WTC11 (cell line): ENCODE measurements at regions not wholly inside any gene's neighbourhood (a gene's known extent, or its start where the extent isn't known, plus 50 kb on each side); places are given as distances from the start of the nearest gene placed in this dataset.

Experiments used
- ATAC-seq: fragments of 200-7000 bp; cut with Tn5 transposase; 2 replicates; pipeline ENCODE4 v1.10.0; 2021; ENCODE audit warnings: mild to moderate bottlenecking, moderate library complexity
- CTCF ChIA-PET: fragments of 300-600 bp; sonication (Branson Sonifier 250); formaldehyde crosslinking; loops from one replicate; lab custom pipeline; 2021; ENCODE audit warnings: antibody characterized with exemption; lab: Charles Lee
- POLR2A ChIA-PET: fragments of 350-600 bp; sonication (Branson Sonifier 250); formaldehyde crosslinking; loops from one replicate; lab custom pipeline; 2021; ENCODE audit warnings: antibody characterized with exemption; lab: Charles Lee
- DNase-seq: peaks from one replicate; pipeline ENCODE4 v3.0.0; 2021; ENCODE audit warnings: low spot score
- H3K27ac Mint-ChIP-seq: 2 replicates; pipeline ENCODE4 v1.8.0; 2021; ENCODE audit warnings: mixed read lengths
- H3K27me3 Mint-ChIP-seq: 2 replicates; pipeline ENCODE4 v1.8.0; 2021; ENCODE audit warnings: low read depth, mild to moderate bottlenecking, moderate library complexity, mixed read lengths
- H3K36me3 Mint-ChIP-seq: 2 replicates; pipeline ENCODE4 v1.8.0; 2021; ENCODE audit warnings: mixed read lengths
- H3K4me1 Mint-ChIP-seq: 2 replicates; pipeline ENCODE4 v1.8.0; 2022; ENCODE audit warnings: mixed read lengths
- H3K4me3 Mint-ChIP-seq: 2 replicates; pipeline ENCODE4 v1.8.0; 2021; ENCODE audit warnings: mild to moderate bottlenecking, moderate library complexity, mixed read lengths
- H3K9me3 Mint-ChIP-seq: 2 replicates; pipeline ENCODE4 v1.8.0; 2021; ENCODE audit warnings: mixed read lengths
- ATF1 ChIP-seq: sonication (generic); formaldehyde crosslinking; IDR thresholded peaks from 2 replicates; pipeline ENCODE4 v1.8.1; 2023; ENCODE audit warnings: mild to moderate bottlenecking, moderate library complexity, missing genetic modification reagents
- ATF6 ChIP-seq: sonication (generic); formaldehyde crosslinking; IDR thresholded peaks from 2 replicates; pipeline ENCODE4 v1.8.1; 2023; ENCODE audit warnings: mild to moderate bottlenecking, missing genetic modification reagents
- CTCF ChIP-seq: fragments of 200-600 bp; IDR thresholded peaks from 2 replicates; pipeline ENCODE4 v1.8.0; 2022; ENCODE audit warnings: antibody characterized with exemption
- EMX1 ChIP-seq: fragments of 250-450 bp; sonication (Bioruptor Pico); IDR thresholded peaks from 2 replicates; pipeline ENCODE4 v1.8.0; 2021; ENCODE audit warnings: mild to moderate bottlenecking
- ETV6 ChIP-seq: sonication (generic); formaldehyde crosslinking; IDR thresholded peaks from 2 replicates; pipeline ENCODE4 v1.8.1; 2022; ENCODE audit warnings: mild to moderate bottlenecking, missing genetic modification reagents
- FOXJ3 ChIP-seq: sonication (generic); formaldehyde crosslinking; IDR thresholded peaks from 2 replicates; pipeline ENCODE4 v1.9.0; 2021; ENCODE audit warnings: missing genetic modification reagents, mild to moderate bottlenecking, borderline replicate concordance
- IRF1 ChIP-seq: sonication (generic); formaldehyde crosslinking; IDR thresholded peaks from 2 replicates; pipeline ENCODE4 v1.8.0; 2023; ENCODE audit warnings: missing genetic modification reagents
- JAZF1 ChIP-seq: fragments of 250-450 bp; sonication (Bioruptor Pico); IDR thresholded peaks from 2 replicates; pipeline ENCODE4 v1.9.0; 2021; ENCODE audit warnings: moderate library complexity, mild to moderate bottlenecking, inconsistent platforms
- JUN ChIP-seq: sonication (generic); formaldehyde crosslinking; IDR thresholded peaks from 2 replicates; pipeline ENCODE4 v1.8.0; 2023; ENCODE audit warnings: mild to moderate bottlenecking, missing genetic modification reagents
- KAT7 ChIP-seq: sonication (generic); formaldehyde crosslinking; IDR thresholded peaks from 2 replicates; pipeline ENCODE4 v1.8.1; 2023; ENCODE audit warnings: missing genetic modification reagents, mild to moderate bottlenecking, borderline replicate concordance
- MLX ChIP-seq: sonication (generic); formaldehyde crosslinking; IDR thresholded peaks from 2 replicates; pipeline ENCODE4 v1.8.1; 2023; ENCODE audit warnings: mild to moderate bottlenecking, missing genetic modification reagents, moderate library complexity
- NR1H2 ChIP-seq: sonication (generic); formaldehyde crosslinking; IDR thresholded peaks from 2 replicates; pipeline ENCODE4 v1.9.0; 2021; ENCODE audit warnings: mild to moderate bottlenecking, moderate library complexity, missing genetic modification reagents
- USF1 ChIP-seq: sonication (generic); formaldehyde crosslinking; IDR thresholded peaks from 2 replicates; pipeline ENCODE4 v1.8.0; 2022; ENCODE audit warnings: mild to moderate bottlenecking, missing genetic modification reagents
- USF2 ChIP-seq: sonication (generic); formaldehyde crosslinking; IDR thresholded peaks from 2 replicates; pipeline ENCODE4 v1.8.1; 2023; ENCODE audit warnings: mild to moderate bottlenecking, missing genetic modification reagents, moderate library complexity
- ZNF425 ChIP-seq: fragments of 250-450 bp; sonication (Bioruptor Pico); conservative IDR thresholded peaks from 2 replicates; pipeline ENCODE4 v1.9.0; 2021; ENCODE audit warnings: mild to moderate bottlenecking
- ZSCAN18 ChIP-seq: fragments of 250-450 bp; sonication (Bioruptor Pico); IDR thresholded peaks from 2 replicates; pipeline ENCODE4 v2.1.2; 2022; ENCODE audit warnings: mild to moderate bottlenecking, moderate library complexity

GRCh38 chr13:34478376-34478775 lies 463.7 kb upstream of the NBEA start:
- ATAC-seq, result no peak
- Mint-ChIP-seq H3K27me3 (no peaks in the 10 kb centered on the region), H3K27ac (no peak overlapping the region), H3K4me1 (no peaks in the 10 kb centered on the region), H3K9me3 (no peaks in the 10 kb centered on the region)
- DNase-seq, result no peak
- POLR2A ChIA-PET, result no interaction called here
- no peak for TF ChIP-seq JAZF1 (CRISPR knock-in tag)
- no peak for TF ChIP-seq USF2 (CRISPR knock-in tag)
- TF ChIP-seq ZSCAN18 (CRISPR knock-in tag), result no peak
- TF ChIP-seq EMX1 (CRISPR knock-in tag), result no peak
- no peak for TF ChIP-seq ZNF425 (CRISPR knock-in tag)
- no peak for TF ChIP-seq ATF1
- TF ChIP-seq NR1H2 (CRISPR knock-in tag), result no peak
- TF ChIP-seq MLX (CRISPR knock-in tag), result no peak
- no peak for TF ChIP-seq FOXJ3 (CRISPR knock-in tag)
- no peak for TF ChIP-seq ATF6 (CRISPR knock-in tag)
- TF ChIP-seq KAT7, result no peak
- no peak for TF ChIP-seq USF1
- no peak for TF ChIP-seq CTCF
- TF ChIP-seq IRF1, result no peak
- no peak for TF ChIP-seq ETV6 (CRISPR knock-in tag)
- TF ChIP-seq, all 79 proteins: peak for 0
- Mint-ChIP-seq H3K36me3 (no peaks in the 10 kb centered on the region), H3K4me3 (no peak overlapping the region)
- CTCF ChIA-PET, result no interaction called here

- Mint-ChIP-seq H3K4me1 (no peaks in the 10 kb centered on the region), H3K4me3 (no peak overlapping the region), H3K27me3 (no peaks in the 10 kb centered on the region), H3K36me3 (no peaks in the 10 kb centered on the region), H3K27ac (no peak overlapping the region), H3K9me3 (peaks cover 9% of the 10 kb centered on the region)
- no peak for DNase-seq
- ATAC-seq, result no peak
- no peak for TF ChIP-seq JUN (CRISPR knock-in tag)
- POLR2A ChIA-PET, result no interaction called here
- CTCF ChIA-PET, result no interaction called here
Observed at GRCh38 chr13:34502011-34502410, 440.1 kb upstream of the NBEA start.
